ENCODE measurements at regions not wholly inside any gene's neighbourhood (a gene's known extent, or its start where the extent isn't known, plus 50 kb on each side); places are given as distances from the start of the nearest gene placed in this dataset.
"Not testable (repeated sequence)": the region's sequence is repeated elsewhere in the genome, so short reads cannot be mapped to it uniquely, and the experiment has no call there.

GRCh38 chr9:105114964-105115728, 129.3 kb upstream of the SLC44A1 start:
- H3K9me3 ChIP-seq (ENCODE audit: control insufficient read depth, low read length): no peaks in the 10 kb centered on the region
- no peak for DNase-seq (ENCODE audit: low read depth)
- H3K27me3 ChIP-seq (replicated peaks; ENCODE audit: control insufficient read depth, insufficient read depth, low read length): no peaks in the 10 kb centered on the region
- H3K4me1 ChIP-seq (ENCODE audit: control insufficient read depth, insufficient read depth, low read length): peaks cover 1% of the 10 kb centered on the region
- H3K9ac ChIP-seq (ENCODE audit: low read length): no peak overlapping the region
- H3K4me3 ChIP-seq (ENCODE audit: low read length): no peak overlapping the region
- H3K36me3 ChIP-seq (ENCODE audit: control insufficient read depth, insufficient read depth, low read length, severe bottlenecking): no peaks in the 10 kb centered on the region

- no peaks in the 10 kb centered on the region for H3K9me3 ChIP-seq (ENCODE audit: control insufficient read depth, low read length)
- H3K9ac ChIP-seq (ENCODE audit: low read length): no peak overlapping the region
- no peak overlapping the region for H3K4me3 ChIP-seq (ENCODE audit: low read length)
- peaks cover 8% of the 10 kb centered on the region for H3K4me1 ChIP-seq (ENCODE audit: control insufficient read depth, insufficient read depth, low read length)
- no peaks in the 10 kb centered on the region for H3K36me3 ChIP-seq (ENCODE audit: control insufficient read depth, insufficient read depth, low read length, severe bottlenecking)
- H3K27me3 ChIP-seq (replicated peaks; ENCODE audit: control insufficient read depth, insufficient read depth, low read length): no peaks in the 10 kb centered on the region
- no peak for DNase-seq (ENCODE audit: low read depth)
Measured at GRCh38 chr9:105116052-105116868, 128.2 kb upstream of the SLC44A1 start.

- H3K4me3 ChIP-seq (ENCODE audit: low read length): no peak overlapping the region
- peaks cover 8% of the 10 kb centered on the region for H3K4me1 ChIP-seq (ENCODE audit: control insufficient read depth, insufficient read depth, low read length)
- no peaks in the 10 kb centered on the region for H3K27me3 ChIP-seq (replicated peaks; ENCODE audit: control insufficient read depth, insufficient read depth, low read length)
- no peak for DNase-seq (ENCODE audit: low read depth)
- H3K9ac ChIP-seq (ENCODE audit: low read length): no peak overlapping the region
- H3K9me3 ChIP-seq (ENCODE audit: control insufficient read depth, low read length): no peaks in the 10 kb centered on the region
- H3K36me3 ChIP-seq (ENCODE audit: control insufficient read depth, insufficient read depth, low read length, severe bottlenecking): no peaks in the 10 kb centered on the region
Measured at GRCh38 chr9:105117234-105117633, 127.2 kb upstream of the SLC44A1 start.

- DNase-seq (ENCODE audit: low read depth): no peak
Measured at GRCh38 chr9:105118636-105119035, 125.8 kb upstream of the SLC44A1 start.

GRCh38 chr9:105119156-105119555, 125.3 kb upstream of the SLC44A1 start:
- Histone ChIP-seq H3K4me3 (ENCODE audit: low read length) (no peak overlapping the region), H3K4me1 (ENCODE audit: control insufficient read depth, insufficient read depth, low read length) (peaks cover 9% of the 10 kb centered on the region), H3K36me3 (ENCODE audit: control insufficient read depth, insufficient read depth, low read length, severe bottlenecking) (no peaks in the 10 kb centered on the region), H3K9me3 (ENCODE audit: control insufficient read depth, low read length) (no peaks in the 10 kb centered on the region), H3K9ac (ENCODE audit: low read length) (no peak overlapping the region), H3K27me3 (replicated peaks; ENCODE audit: control insufficient read depth, insufficient read depth, low read length) (no peaks in the 10 kb centered on the region)
- DNase-seq (ENCODE audit: low read depth): no peak

More at GRCh38 chr9:105118636-105119035, 125.8 kb upstream of the SLC44A1 start:
- H3K9me3 ChIP-seq (ENCODE audit: control insufficient read depth, low read length): no peaks in the 10 kb centered on the region
- H3K9ac ChIP-seq (ENCODE audit: low read length): no peak overlapping the region
- no peaks in the 10 kb centered on the region for H3K27me3 ChIP-seq (replicated peaks; ENCODE audit: control insufficient read depth, insufficient read depth, low read length)
- no peak overlapping the region for H3K4me3 ChIP-seq (ENCODE audit: low read length)
- H3K36me3 ChIP-seq (ENCODE audit: control insufficient read depth, insufficient read depth, low read length, severe bottlenecking): no peaks in the 10 kb centered on the region
- H3K4me1 ChIP-seq (ENCODE audit: control insufficient read depth, insufficient read depth, low read length): peaks cover 8% of the 10 kb centered on the region

- Histone ChIP-seq H3K36me3 (ENCODE audit: control insufficient read depth, insufficient read depth, low read length, severe bottlenecking) (no peaks in the 10 kb centered on the region), H3K4me3 (ENCODE audit: low read length) (no peak overlapping the region), H3K4me1 (ENCODE audit: control insufficient read depth, insufficient read depth, low read length) (peaks cover 28% of the 10 kb centered on the region), H3K9me3 (ENCODE audit: control insufficient read depth, low read length) (no peaks in the 10 kb centered on the region), H3K27me3 (replicated peaks; ENCODE audit: control insufficient read depth, insufficient read depth, low read length) (no peaks in the 10 kb centered on the region), H3K9ac (ENCODE audit: low read length) (no peak overlapping the region)
- no peak for DNase-seq (ENCODE audit: low read depth)
Measured at GRCh38 chr9:105121861-105122430, 122.5 kb upstream of the SLC44A1 start.

- not testable (repeated sequence) for H3K4me3 ChIP-seq (ENCODE audit: low read length); H3K9me3 ChIP-seq (ENCODE audit: control insufficient read depth, low read length); H3K36me3 ChIP-seq (ENCODE audit: control insufficient read depth, insufficient read depth, low read length, severe bottlenecking); H3K9ac ChIP-seq (ENCODE audit: low read length); H3K27me3 ChIP-seq (replicated peaks; ENCODE audit: control insufficient read depth, insufficient read depth, low read length)
- peaks cover 38% of the 10 kb centered on the region for H3K4me1 ChIP-seq (ENCODE audit: control insufficient read depth, insufficient read depth, low read length)
- peak; percentile 8 for DNase-seq (ENCODE audit: low read depth)
Measured at GRCh38 chr9:105124598-105124997, 119.9 kb upstream of the SLC44A1 start.

- peaks cover 4% of the 10 kb centered on the region for H3K9me3 ChIP-seq (ENCODE audit: control insufficient read depth, low read length)
- no peaks in the 10 kb centered on the region for H3K27me3 ChIP-seq (replicated peaks; ENCODE audit: control insufficient read depth, insufficient read depth, low read length)
- no peaks in the 10 kb centered on the region for H3K36me3 ChIP-seq (ENCODE audit: control insufficient read depth, insufficient read depth, low read length, severe bottlenecking)
- no peak overlapping the region for H3K9ac ChIP-seq (ENCODE audit: low read length)
- H3K4me1 ChIP-seq (ENCODE audit: control insufficient read depth, insufficient read depth, low read length): peaks cover 30% of the 10 kb centered on the region
- no peak overlapping the region for H3K4me3 ChIP-seq (ENCODE audit: low read length)
- DNase-seq (ENCODE audit: low read depth): no peak
Measured at GRCh38 chr9:105126226-105126625, 118.2 kb upstream of the SLC44A1 start.

- H3K9ac ChIP-seq (ENCODE audit: low read length): no peak overlapping the region
- peaks cover 4% of the 10 kb centered on the region for H3K9me3 ChIP-seq (ENCODE audit: control insufficient read depth, low read length)
- no peaks in the 10 kb centered on the region for H3K36me3 ChIP-seq (ENCODE audit: control insufficient read depth, insufficient read depth, low read length, severe bottlenecking)
- H3K27me3 ChIP-seq (replicated peaks; ENCODE audit: control insufficient read depth, insufficient read depth, low read length): no peaks in the 10 kb centered on the region
- no peak overlapping the region for H3K4me3 ChIP-seq (ENCODE audit: low read length)
- DNase-seq (ENCODE audit: low read depth): no peak
- peaks cover 30% of the 10 kb centered on the region for H3K4me1 ChIP-seq (ENCODE audit: control insufficient read depth, insufficient read depth, low read length)
Measured at GRCh38 chr9:105127863-105128220, 116.6 kb upstream of the SLC44A1 start.

GRCh38 chr9:105128908-105129600, 115.4 kb upstream of the SLC44A1 start:
- Histone ChIP-seq H3K4me3 (ENCODE audit: low read length) (no peak overlapping the region), H3K4me1 (ENCODE audit: control insufficient read depth, insufficient read depth, low read length) (peaks cover 30% of the 10 kb centered on the region), H3K27me3 (replicated peaks; ENCODE audit: control insufficient read depth, insufficient read depth, low read length) (no peaks in the 10 kb centered on the region), H3K36me3 (ENCODE audit: control insufficient read depth, insufficient read depth, low read length, severe bottlenecking) (no peaks in the 10 kb centered on the region), H3K9me3 (ENCODE audit: control insufficient read depth, low read length) (peaks cover 4% of the 10 kb centered on the region), H3K9ac (ENCODE audit: low read length) (no peak overlapping the region)
- DNase-seq (ENCODE audit: low read depth): no peak

GRCh38 chr9:105129731-105130130, 114.7 kb upstream of the SLC44A1 start:
- no peak overlapping the region for H3K9ac ChIP-seq (ENCODE audit: low read length)
- H3K27me3 ChIP-seq (replicated peaks; ENCODE audit: control insufficient read depth, insufficient read depth, low read length): no peaks in the 10 kb centered on the region
- peaks cover 4% of the 10 kb centered on the region for H3K9me3 ChIP-seq (ENCODE audit: control insufficient read depth, low read length)
- no peak for DNase-seq (ENCODE audit: low read depth)
- H3K4me3 ChIP-seq (ENCODE audit: low read length): no peak overlapping the region
- no peaks in the 10 kb centered on the region for H3K36me3 ChIP-seq (ENCODE audit: control insufficient read depth, insufficient read depth, low read length, severe bottlenecking)
- peaks cover 24% of the 10 kb centered on the region for H3K4me1 ChIP-seq (ENCODE audit: control insufficient read depth, insufficient read depth, low read length)

Measured in adipocyte (in vitro differentiated cells).